ENCODE measurements at regions not wholly inside any gene's neighbourhood (a gene's known extent, or its start where the extent isn't known, plus 50 kb on each side); places are given as distances from the start of the nearest gene placed in this dataset.
"Not testable (repeated sequence)": the region's sequence is repeated elsewhere in the genome, so short reads cannot be mapped to it uniquely, and the experiment has no call there.

DNA sequence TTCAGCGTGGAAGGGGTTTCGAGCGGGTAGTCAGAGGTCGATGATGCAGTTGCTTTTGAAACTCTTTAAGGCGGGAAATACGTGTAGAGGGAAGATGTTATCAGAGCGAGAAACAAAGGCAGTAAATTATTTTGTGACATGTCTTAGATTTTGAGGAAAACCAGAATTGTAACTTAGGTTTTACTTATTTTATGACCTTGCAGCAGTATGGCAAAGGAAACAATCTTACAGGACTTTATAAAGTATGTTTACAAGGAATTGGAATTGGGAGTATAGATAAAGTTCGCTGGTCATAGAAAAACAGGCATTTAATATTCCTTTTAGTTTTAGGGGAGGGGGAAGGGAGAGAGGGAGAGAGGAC is 103.3 kb downstream of the FAM72B start:
- not testable (repeated sequence) for TF ChIP-seq POLR2A, POLR2AphosphoS5 (IDR thresholded peaks at IDR 0.05)
- TF ChIP-seq, protein P1, sequence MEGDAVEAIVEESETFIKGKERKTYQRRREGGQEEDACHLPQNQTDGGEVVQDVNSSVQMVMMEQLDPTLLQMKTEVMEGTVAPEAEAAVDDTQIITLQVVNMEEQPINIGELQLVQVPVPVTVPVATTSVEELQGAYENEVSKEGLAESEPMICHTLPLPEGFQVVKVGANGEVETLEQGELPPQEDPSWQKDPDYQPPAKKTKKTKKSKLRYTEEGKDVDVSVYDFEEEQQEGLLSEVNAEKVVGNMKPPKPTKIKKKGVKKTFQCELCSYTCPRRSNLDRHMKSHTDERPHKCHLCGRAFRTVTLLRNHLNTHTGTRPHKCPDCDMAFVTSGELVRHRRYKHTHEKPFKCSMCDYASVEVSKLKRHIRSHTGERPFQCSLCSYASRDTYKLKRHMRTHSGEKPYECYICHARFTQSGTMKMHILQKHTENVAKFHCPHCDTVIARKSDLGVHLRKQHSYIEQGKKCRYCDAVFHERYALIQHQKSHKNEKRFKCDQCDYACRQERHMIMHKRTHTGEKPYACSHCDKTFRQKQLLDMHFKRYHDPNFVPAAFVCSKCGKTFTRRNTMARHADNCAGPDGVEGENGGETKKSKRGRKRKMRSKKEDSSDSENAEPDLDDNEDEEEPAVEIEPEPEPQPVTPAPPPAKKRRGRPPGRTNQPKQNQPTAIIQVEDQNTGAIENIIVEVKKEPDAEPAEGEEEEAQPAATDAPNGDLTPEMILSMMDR (IDR thresholded peaks at IDR 0.05): not testable (repeated sequence)

All from prostate gland (tissue), 2 donors.